Activated CD8-positive, alpha-beta T cell treated with anti-CD3 and anti-CD28 coated beads for 36 hours (primary cell): ENCODE measurements at regions not wholly inside any gene's neighbourhood (a gene's known extent, or its start where the extent isn't known, plus 50 kb on each side); places are given as distances from the start of the nearest gene placed in this dataset.

Experiments
- ATAC-seq: fragments of 200-7000 bp; cut with Tn5 transposase; one replicate; pipeline ENCODE4 v1.10.0; 2021; ENCODE audit warnings: mild to moderate bottlenecking, moderate library complexity
- CTCF ChIA-PET: fragments of 350-600 bp; sonication (Branson Sonifier 250); formaldehyde crosslinking; loops from one replicate; lab custom pipeline; 2021; ENCODE audit warnings: antibody characterized with exemption; lab: Charles Lee
- POLR2A ChIA-PET: fragments of 350-600 bp; sonication (Branson Sonifier 250); formaldehyde crosslinking; loops from one replicate; lab custom pipeline; 2021; ENCODE audit warnings: antibody characterized with exemption; lab: Charles Lee
- DNase-seq: peaks from one replicate; pipeline ENCODE4 v3.0.0-alpha.2; 2020
- H3K27ac Mint-ChIP-seq: one replicate; pipeline ENCODE4 v1.8.0; 2021; ENCODE audit warnings: mild to moderate bottlenecking, mixed read lengths
- H3K27me3 Mint-ChIP-seq: one replicate; pipeline ENCODE4 v1.8.0; 2021; ENCODE audit warnings: mixed read lengths
- H3K36me3 Mint-ChIP-seq: one replicate; pipeline ENCODE4 v1.8.0; 2021; ENCODE audit warnings: low read depth, mixed read lengths
- H3K4me1 Mint-ChIP-seq: one replicate; pipeline ENCODE4 v1.8.0; 2021; ENCODE audit warnings: low read depth, mixed read lengths
- H3K4me3 Mint-ChIP-seq: one replicate; pipeline ENCODE4 v1.8.0; 2021; ENCODE audit warnings: mild to moderate bottlenecking, moderate library complexity, mixed read lengths
- H3K9me3 Mint-ChIP-seq: one replicate; pipeline ENCODE4 v1.8.0; 2021; ENCODE audit warnings: mixed read lengths
- intact Hi-C: fragments of 100-400 bp; cut with micrococcal nuclease; formaldehyde crosslinking; loops from one replicate; pipeline ENCODE4 v1.10.0; 2022
- TF ChIP-seq, protein P1 (sequence below): fragments of 200-600 bp; IDR thresholded peaks from one replicate; pipeline ENCODE4 v1.8.0; 2022; ENCODE audit warnings: antibody characterized with exemption, mild to moderate bottlenecking

DNA sequence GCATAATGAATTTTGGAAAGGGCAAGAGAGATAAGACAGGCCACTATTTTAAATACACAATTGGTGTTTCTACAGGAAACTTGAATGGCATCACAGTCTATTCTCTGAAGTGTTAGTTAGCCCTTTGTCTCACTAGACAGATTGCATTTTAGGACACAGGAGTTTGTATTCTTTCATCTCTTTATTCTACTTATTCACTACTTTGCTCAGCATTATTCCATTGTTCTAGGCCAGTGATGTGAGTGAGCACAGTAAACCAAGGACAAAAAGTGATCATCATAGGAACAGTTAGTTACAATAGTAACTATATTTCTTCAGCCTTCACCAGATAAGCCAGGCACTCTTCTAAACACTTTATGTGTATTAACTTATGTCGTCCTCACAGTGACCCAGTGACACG, 150.2 kb upstream of the SLCO3A1 start:
- Mint-ChIP-seq H3K27me3 (peaks cover 3% of the 10 kb centered on the region), H3K27ac (no peak overlapping the region), H3K4me1 (peaks cover 15% of the 10 kb centered on the region), H3K4me3 (no peak overlapping the region), H3K9me3 (no peaks in the 10 kb centered on the region), H3K36me3 (no peaks in the 10 kb centered on the region)
- no peak for ATAC-seq
- ChIA-PET CTCF (no interaction called here), POLR2A (no interaction called here)
- DNase-seq = no peak
- intact Hi-C loops = loop anchor here (10.0 kb wide), 2 partner anchors 152 to 398 kb away; partner anchors contain the start of gene SLCO3A1
- TF ChIP-seq, protein P1, sequence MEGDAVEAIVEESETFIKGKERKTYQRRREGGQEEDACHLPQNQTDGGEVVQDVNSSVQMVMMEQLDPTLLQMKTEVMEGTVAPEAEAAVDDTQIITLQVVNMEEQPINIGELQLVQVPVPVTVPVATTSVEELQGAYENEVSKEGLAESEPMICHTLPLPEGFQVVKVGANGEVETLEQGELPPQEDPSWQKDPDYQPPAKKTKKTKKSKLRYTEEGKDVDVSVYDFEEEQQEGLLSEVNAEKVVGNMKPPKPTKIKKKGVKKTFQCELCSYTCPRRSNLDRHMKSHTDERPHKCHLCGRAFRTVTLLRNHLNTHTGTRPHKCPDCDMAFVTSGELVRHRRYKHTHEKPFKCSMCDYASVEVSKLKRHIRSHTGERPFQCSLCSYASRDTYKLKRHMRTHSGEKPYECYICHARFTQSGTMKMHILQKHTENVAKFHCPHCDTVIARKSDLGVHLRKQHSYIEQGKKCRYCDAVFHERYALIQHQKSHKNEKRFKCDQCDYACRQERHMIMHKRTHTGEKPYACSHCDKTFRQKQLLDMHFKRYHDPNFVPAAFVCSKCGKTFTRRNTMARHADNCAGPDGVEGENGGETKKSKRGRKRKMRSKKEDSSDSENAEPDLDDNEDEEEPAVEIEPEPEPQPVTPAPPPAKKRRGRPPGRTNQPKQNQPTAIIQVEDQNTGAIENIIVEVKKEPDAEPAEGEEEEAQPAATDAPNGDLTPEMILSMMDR = no peak

DNA sequence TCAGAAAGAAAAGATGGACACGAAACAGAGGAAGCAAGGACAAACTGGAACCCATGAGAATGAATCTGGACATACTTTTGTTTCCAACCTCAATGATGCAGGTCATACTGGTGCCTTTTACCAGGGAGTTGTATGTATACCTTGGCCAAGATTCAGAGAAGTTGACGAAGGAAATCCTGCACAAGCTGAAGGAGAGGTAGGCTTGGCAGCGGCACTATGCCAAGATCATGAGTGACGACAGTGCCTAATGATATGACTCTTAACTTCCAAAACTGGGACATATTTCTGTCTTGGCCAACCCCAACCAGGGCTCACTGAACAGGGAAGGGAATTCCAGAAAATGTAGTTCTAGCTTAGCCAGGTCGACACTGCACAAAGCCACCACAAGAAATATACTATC, 149.2 kb upstream of the SLCO3A1 start:
- Mint-ChIP-seq H3K27ac (no peak overlapping the region), H3K9me3 (no peaks in the 10 kb centered on the region), H3K4me3 (no peak overlapping the region), H3K36me3 (no peaks in the 10 kb centered on the region), H3K27me3 (peaks cover 5% of the 10 kb centered on the region), H3K4me1 (peaks cover 15% of the 10 kb centered on the region)
- ATAC-seq = no peak
- intact Hi-C loops = loop anchor here (10.0 kb wide), 2 partner anchors 150 to 400 kb away; partner anchors contain the start of gene SLCO3A1
- DNase-seq = no peak
- POLR2A ChIA-PET = no interaction called here
- TF ChIP-seq, protein P1 = no peak
- CTCF ChIA-PET = interaction anchor here (3.0 kb wide), 1 partner anchor 402 kb away, joined by 15 read pairs; no protein-coding TSS in a partner anchor

DNA sequence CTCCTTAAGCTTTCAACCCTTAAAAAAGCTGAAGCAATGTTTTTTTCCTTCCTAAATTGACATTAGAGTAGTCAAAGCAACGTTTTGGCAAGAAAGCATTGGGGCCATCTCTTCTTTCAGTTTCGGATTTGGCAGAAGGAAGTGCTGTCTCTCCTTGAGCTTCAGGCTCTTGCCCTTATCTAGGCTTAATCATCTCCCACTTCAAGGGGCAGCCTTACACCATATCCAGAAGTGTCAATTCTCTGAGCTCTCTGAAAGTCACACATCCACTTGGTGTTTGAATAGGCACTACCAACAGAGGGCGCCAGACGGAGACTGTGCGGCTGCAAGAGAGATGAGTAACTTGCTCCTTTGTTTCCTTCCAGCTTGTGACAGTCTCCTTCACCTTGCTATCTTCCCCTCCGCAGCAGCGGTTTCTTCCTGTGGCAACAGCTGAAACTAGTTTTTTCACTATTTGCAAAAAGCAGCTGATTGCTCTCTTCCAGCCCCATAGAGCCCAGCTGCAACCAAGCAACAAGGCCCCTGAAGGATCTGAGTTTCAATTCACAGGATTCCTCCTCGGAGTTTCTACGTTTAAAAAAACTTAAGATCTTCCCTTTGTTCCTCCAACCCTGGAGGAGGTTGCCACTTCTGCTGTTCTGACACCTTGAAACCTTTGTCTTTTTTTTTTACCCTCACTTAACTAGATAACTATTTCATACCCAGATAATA, 147.0 kb upstream of the SLCO3A1 start:
- DNase-seq (peak; percentile 92), ATAC-seq (peak; percentile 99)
- TF ChIP-seq, protein P1 = peak; percentile 85
- peaks cover 5% of the 10 kb centered on the region for H3K27me3 Mint-ChIP-seq
- no peaks in the 10 kb centered on the region for H3K9me3 Mint-ChIP-seq
- H3K27ac Mint-ChIP-seq = peak overlapping the region; percentile 69
- CTCF ChIA-PET = interaction anchor here (0.6 to 3.2 kb wide), 47 partner anchors 9 to 408 kb away, joined by 3 to 37 read pairs (median 4); partner anchors contain the start of gene SLCO3A1
- H3K4me1 Mint-ChIP-seq = peaks cover 15% of the 10 kb centered on the region
- no peak overlapping the region for H3K4me3 Mint-ChIP-seq
- POLR2A ChIA-PET = interaction anchor here (0.6 to 1.3 kb wide), 3 partner anchors 130 to 180 kb away, joined by 3 to 4 read pairs (median 3); no protein-coding TSS in a partner anchor
- H3K36me3 Mint-ChIP-seq = no peaks in the 10 kb centered on the region
- intact Hi-C loops = loop anchor here (5.0 to 10.0 kb wide), 3 partner anchors 148 to 402 kb away; partner anchors contain the start of gene SLCO3A1

DNA sequence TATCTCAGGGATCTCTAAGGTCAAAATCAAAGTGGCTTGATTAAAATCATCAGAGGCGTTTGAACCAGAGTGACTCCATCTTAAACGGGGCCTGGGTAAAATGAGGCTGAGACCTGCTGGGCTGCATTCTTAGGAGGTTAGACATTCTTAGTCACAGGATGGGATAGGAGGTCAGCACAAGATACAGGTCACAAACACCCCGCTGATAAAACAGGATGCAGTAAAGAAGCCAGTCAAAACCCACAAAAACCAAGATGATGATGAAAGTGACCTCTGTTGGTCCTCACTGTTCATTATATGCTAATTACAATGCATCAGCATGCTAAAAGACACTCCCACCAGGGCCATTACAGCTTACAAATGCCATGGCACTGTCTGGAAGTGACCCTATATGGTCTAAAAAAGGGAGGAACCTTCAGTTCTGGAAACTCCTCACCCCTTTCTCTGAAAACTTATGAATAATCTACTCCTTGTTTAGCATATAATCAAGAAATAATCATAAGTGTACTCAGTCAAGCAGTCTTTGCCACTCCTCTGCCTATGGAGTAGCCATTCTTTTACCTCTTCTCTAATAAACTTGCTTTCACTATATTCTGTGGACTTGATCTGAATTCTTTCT, 143.3 kb upstream of the SLCO3A1 start:
- no peak overlapping the region for H3K27ac Mint-ChIP-seq
- TF ChIP-seq, protein P1 = no peak
- intact Hi-C loops = no loop called here
- CTCF ChIA-PET = no interaction called here
- POLR2A ChIA-PET = no interaction called here
- no peaks in the 10 kb centered on the region for H3K36me3 Mint-ChIP-seq
- ATAC-seq (no peak), DNase-seq (peak; percentile 4)
- peaks cover 14% of the 10 kb centered on the region for H3K4me1 Mint-ChIP-seq
- H3K4me3 Mint-ChIP-seq = no peak overlapping the region
- H3K9me3 Mint-ChIP-seq = no peaks in the 10 kb centered on the region
- H3K27me3 Mint-ChIP-seq = peaks cover 13% of the 10 kb centered on the region
